HG02588 (cell line): ENCODE measurements at regions not wholly inside any gene's neighbourhood (a gene's known extent, or its start where the extent isn't known, plus 50 kb on each side); places are given as distances from the start of the nearest gene placed in this dataset.
"Not testable (repeated sequence)": the region's sequence is repeated elsewhere in the genome, so short reads cannot be mapped to it uniquely, and the experiment has no call there.

ENCODE experiments used
- ATAC-seq: cut with Tn5 transposase; IDR thresholded peaks from one replicate; pipeline ENCODE4 v1.9.1; 2021; ENCODE audit warnings: mild to moderate bottlenecking, moderate library complexity; ENCODE audit not compliant: unreplicated experiment

- ATAC-seq = no peak
These were observed 278.0 kb upstream of the DSEL start for GRCh38 chr18:67794521-67794920.

GRCh38 chr18:67790527-67790926 lies 274.0 kb upstream of the DSEL start:
- no peak for ATAC-seq

GRCh38 chr18:67789165-67789545 lies 272.6 kb upstream of the DSEL start:
- ATAC-seq = no peak

GRCh38 chr18:67788310-67789164 lies 272.0 kb upstream of the DSEL start:
- ATAC-seq = no peak

GRCh38 chr18:67783196-67783946 lies 266.9 kb upstream of the DSEL start:
- no peak for ATAC-seq

- ATAC-seq = no peak
These were observed 261.5 kb upstream of the DSEL start for GRCh38 chr18:67778016-67778415.

GRCh38 chr18:67776929-67777328 lies 260.4 kb upstream of the DSEL start:
- no peak for ATAC-seq

GRCh38 chr18:67771271-67771670 lies 254.8 kb upstream of the DSEL start:
- ATAC-seq = no peak

- ATAC-seq = no peak
These were observed 254.0 kb upstream of the DSEL start for GRCh38 chr18:67770520-67770919.

GRCh38 chr18:67766930-67767329 lies 250.4 kb upstream of the DSEL start:
- ATAC-seq = peak; percentile 52

- ATAC-seq = not testable (repeated sequence)
These were observed 235.7 kb upstream of the DSEL start for GRCh38 chr18:67752211-67752610.

GRCh38 chr18:67742954-67743353 lies 226.4 kb upstream of the DSEL start:
- ATAC-seq = no peak

GRCh38 chr18:67742525-67742924 lies 226.0 kb upstream of the DSEL start:
- ATAC-seq = no peak

- ATAC-seq = no peak
These were observed 219.0 kb upstream of the DSEL start for GRCh38 chr18:67735506-67735905.

GRCh38 chr18:67733088-67733487 lies 216.6 kb upstream of the DSEL start:
- ATAC-seq = no peak

GRCh38 chr18:67731851-67732250 lies 215.3 kb upstream of the DSEL start:
- ATAC-seq = no peak

GRCh38 chr18:67730886-67731285 lies 214.4 kb upstream of the DSEL start:
- ATAC-seq = no peak

GRCh38 chr18:67728364-67728763 lies 211.8 kb upstream of the DSEL start:
- ATAC-seq = no peak

GRCh38 chr18:67726882-67727281 lies 210.4 kb upstream of the DSEL start:
- ATAC-seq = no peak

- ATAC-seq = no peak
These were observed 201.3 kb upstream of the DSEL start for GRCh38 chr18:67717800-67718199.

GRCh38 chr18:67715567-67715966 lies 199.0 kb upstream of the DSEL start:
- ATAC-seq = no peak

- ATAC-seq = no peak
These were observed 194.1 kb upstream of the DSEL start for GRCh38 chr18:67710639-67711038.
